ENCODE measurements at regions not wholly inside any gene's neighbourhood (a gene's known extent, or its start where the extent isn't known, plus 50 kb on each side); places are given as distances from the start of the nearest gene placed in this dataset.
A peak's percentile ranks its signal among the peaks of the same experiment; 100 is the strongest.

DNA sequence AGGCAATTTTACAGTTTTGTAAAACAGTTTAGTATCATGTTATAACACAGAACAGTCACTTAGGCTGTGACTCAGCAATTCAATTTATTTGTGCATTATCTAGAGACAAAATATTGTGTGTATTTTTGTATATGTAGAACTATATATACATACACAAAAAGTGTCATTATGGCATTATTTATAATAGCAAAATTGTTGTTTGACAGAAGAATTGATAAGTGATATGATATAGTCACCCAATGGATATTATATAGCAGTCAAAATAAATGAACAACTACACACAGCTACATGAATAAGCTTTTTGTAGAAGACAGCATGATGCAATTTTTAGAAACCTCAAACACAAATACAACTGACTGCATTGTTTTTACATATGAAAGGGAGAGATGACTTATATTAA, 334.0 kb downstream of the TRIB2 start:
- Mint-ChIP-seq H3K4me3 (no peak overlapping the region), H3K9me3 (no peaks in the 10 kb centered on the region), H3K27ac (peak overlapping the region; percentile 63), H3K4me1 (ENCODE audit: low read depth) (no peaks in the 10 kb centered on the region), H3K27me3 (ENCODE audit: low read depth) (peaks cover 30% of the 10 kb centered on the region), H3K36me3 (ENCODE audit: insufficient read depth in 2 of 2) (no peaks in the 10 kb centered on the region)
- DNase-seq (no peak), ATAC-seq (replicated peaks in 1 of 2) (no peak)

DNA sequence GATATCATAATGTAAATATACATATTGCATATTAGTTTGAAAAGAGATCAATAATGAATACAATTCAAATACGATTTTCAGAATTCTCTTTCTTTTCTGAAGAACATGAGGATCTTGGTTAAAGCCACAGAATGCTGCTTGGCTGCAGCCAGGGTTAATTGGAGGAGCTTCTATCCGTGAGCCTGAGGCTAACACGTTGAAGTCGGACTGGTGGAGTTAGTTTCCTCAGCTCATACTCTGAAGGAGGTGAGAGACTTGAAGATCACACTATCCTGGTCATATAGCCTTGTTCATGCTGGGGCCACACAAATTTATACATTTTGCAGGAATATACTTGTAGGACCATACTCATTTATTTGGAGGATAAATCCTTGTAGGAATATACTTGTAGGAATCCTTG, 335.8 kb downstream of the TRIB2 start:
- peaks cover 21% of the 10 kb centered on the region for H3K27me3 Mint-ChIP-seq (ENCODE audit: low read depth)
- no peaks in the 10 kb centered on the region for H3K4me1 Mint-ChIP-seq (ENCODE audit: low read depth)

DNA sequence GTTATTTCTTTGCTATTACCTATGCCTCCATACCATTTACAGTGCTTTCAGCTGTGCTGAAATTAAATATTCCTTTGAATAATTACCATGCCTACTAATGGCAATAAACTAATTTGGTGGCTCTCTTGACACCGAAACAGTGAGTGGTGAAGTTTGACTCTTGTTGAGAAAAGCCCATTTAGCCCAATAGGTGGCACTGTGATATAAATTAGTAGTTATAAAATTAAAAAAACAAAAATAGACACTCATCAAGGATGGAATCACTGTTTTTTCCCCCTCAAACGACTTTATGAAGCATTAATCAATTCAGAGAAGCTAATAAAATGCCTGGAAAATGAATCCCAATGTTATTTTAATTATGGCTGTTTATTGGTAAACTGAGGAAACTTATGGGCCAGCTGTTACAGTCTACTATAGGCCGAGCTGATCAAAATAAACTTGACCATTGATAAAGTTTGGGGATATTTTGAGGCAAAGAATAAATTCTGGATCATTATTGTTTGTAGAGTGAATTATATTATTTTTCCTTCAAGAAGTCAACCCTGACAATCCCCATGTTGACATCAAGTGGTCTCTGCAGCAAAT, 339.6 kb downstream of the TRIB2 start:
- Mint-ChIP-seq H3K27me3 (ENCODE audit: low read depth) (peaks cover 25% of the 10 kb centered on the region), H3K4me3 (no peak overlapping the region), H3K36me3 (ENCODE audit: insufficient read depth in 2 of 2) (no peaks in the 10 kb centered on the region), H3K9me3 (no peaks in the 10 kb centered on the region), H3K27ac (no peak overlapping the region), H3K4me1 (ENCODE audit: low read depth) (no peaks in the 10 kb centered on the region)
- DNase-seq = no peak
- ATAC-seq (replicated peaks in 1 of 2) = no peak

More for the DNA sequence above, 335.8 kb downstream of the TRIB2 start:
- no peak for ATAC-seq (replicated peaks in 1 of 2)
- Mint-ChIP-seq H3K36me3 (ENCODE audit: insufficient read depth in 2 of 2) (no peaks in the 10 kb centered on the region), H3K27ac (no peak overlapping the region), H3K4me3 (no peak overlapping the region), H3K9me3 (no peaks in the 10 kb centered on the region)
- no peak for DNase-seq

DNA sequence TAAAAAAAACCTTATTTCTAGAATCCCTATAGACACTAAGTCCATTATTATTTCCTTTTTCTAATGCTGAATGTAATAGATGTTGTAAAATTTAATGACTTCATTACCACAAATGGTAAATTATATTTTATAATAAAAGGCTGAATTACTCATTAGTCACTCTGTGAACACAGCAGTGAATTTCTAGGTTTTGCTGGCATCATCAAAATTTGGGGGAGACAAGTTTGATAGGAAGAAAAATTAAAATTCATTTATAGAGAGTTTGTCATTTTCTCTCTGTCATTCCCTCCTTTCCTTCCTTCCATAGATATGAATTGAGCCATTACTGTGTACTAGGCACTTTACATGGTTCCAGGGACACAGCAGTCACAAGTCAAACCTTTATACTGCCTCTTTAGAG, 340.9 kb downstream of the TRIB2 start:
- Mint-ChIP-seq H3K36me3 (ENCODE audit: insufficient read depth in 2 of 2) (no peaks in the 10 kb centered on the region), H3K4me1 (ENCODE audit: low read depth) (no peaks in the 10 kb centered on the region), H3K9me3 (no peaks in the 10 kb centered on the region), H3K4me3 (no peak overlapping the region), H3K27me3 (ENCODE audit: low read depth) (peaks cover 25% of the 10 kb centered on the region), H3K27ac (no peak overlapping the region)
- no peak for DNase-seq
- no peak for ATAC-seq (replicated peaks in 1 of 2)

DNA sequence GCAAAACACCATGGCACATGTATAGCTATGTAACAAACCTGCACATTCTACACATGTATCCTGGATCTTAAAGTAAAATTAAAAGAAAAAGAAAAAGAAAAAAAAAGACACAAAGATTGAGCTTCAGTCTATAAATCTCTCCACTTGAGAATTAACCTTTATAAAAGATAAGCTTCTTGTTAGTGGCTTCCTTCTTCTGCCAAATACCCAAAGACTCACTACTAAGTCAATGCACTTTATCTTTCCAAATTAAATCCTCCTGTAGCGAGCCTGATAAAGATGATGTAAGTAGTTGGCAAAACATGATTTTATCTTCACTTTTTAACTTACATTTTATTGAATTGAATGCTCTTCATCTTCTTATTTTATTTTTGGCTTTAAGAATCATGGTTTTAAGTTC, 349.9 kb downstream of the TRIB2 start:
- Mint-ChIP-seq H3K4me1 (ENCODE audit: low read depth) (no peaks in the 10 kb centered on the region), H3K27ac (no peak overlapping the region), H3K36me3 (ENCODE audit: insufficient read depth in 2 of 2) (no peaks in the 10 kb centered on the region)

DNA sequence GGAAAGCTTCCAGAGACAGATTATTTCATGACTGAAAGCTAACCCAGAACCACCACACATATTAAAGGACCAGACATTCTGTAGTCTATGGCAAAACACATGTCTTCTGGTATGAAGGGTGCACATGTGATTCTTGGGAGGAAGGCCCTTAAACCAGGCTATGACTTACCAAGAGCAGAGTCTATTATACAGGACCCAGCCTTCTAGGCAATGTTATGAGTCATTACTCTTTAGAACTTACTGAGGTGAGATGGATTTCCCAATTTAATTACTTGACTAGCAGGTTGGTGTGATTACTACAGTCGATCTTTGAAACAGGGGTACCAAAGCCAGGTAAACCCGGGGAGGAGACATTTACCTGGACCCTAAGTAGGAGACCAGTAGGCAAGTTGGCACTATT, 350.8 kb downstream of the TRIB2 start:
- DNase-seq (no peak), ATAC-seq (replicated peaks in 1 of 2) (no peak)
- Mint-ChIP-seq H3K4me3 (no peak overlapping the region), H3K36me3 (ENCODE audit: insufficient read depth in 2 of 2) (no peaks in the 10 kb centered on the region), H3K27ac (no peak overlapping the region), H3K9me3 (no peaks in the 10 kb centered on the region), H3K27me3 (ENCODE audit: low read depth) (peaks cover 23% of the 10 kb centered on the region), H3K4me1 (ENCODE audit: low read depth) (no peaks in the 10 kb centered on the region)

More for the DNA sequence above, 349.9 kb downstream of the TRIB2 start:
- ATAC-seq (replicated peaks in 1 of 2) (no peak), DNase-seq (no peak)
- Mint-ChIP-seq H3K4me3 (no peak overlapping the region), H3K9me3 (no peaks in the 10 kb centered on the region), H3K27me3 (ENCODE audit: low read depth) (peaks cover 23% of the 10 kb centered on the region)

DNA sequence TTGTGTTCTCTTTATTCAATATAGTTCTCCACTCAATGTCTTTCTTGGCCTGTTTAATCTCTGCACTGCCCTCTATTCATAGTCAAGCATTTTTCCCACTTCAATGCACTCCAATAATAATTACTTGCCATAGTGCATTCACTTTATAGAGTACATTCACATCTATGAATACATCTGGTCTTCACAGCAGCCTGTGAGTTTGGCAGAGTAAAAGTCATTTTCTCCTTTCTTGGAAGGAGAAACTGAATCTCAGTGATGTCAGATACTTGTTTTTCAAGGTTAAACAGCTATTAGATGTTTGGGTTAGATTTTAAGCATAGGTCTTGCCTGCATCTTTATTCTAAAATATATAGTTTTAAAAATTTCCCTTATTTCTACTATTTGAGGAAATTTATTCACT, 373.2 kb downstream of the TRIB2 start:
- Mint-ChIP-seq H3K27ac (no peak overlapping the region), H3K4me1 (ENCODE audit: low read depth) (no peaks in the 10 kb centered on the region), H3K27me3 (ENCODE audit: low read depth) (peaks cover 21% of the 10 kb centered on the region), H3K36me3 (ENCODE audit: insufficient read depth in 2 of 2) (no peaks in the 10 kb centered on the region), H3K4me3 (no peak overlapping the region), H3K9me3 (no peaks in the 10 kb centered on the region)
- ATAC-seq (replicated peaks in 1 of 2) (no peak), DNase-seq (no peak)

DNA sequence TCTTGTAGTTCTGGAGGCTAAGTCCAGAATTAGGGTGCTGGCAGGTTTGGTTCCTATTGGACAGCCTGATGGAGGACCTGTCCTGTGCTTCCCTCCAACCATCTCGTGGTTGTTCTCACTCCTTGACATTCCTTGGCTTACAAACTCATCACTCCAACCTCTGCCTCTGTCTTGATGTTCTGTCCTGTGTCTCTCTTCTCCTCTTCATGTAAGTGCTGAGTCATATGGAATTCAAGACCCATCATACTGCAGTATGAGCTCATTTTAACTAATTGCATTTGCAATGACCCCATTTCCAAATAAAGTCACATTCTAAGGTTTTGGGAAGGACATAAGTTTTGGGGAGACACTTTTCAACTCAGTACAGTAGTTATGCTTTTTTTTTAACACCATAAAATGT, 374.7 kb downstream of the TRIB2 start:
- Mint-ChIP-seq H3K27me3 (ENCODE audit: low read depth) (peaks cover 30% of the 10 kb centered on the region), H3K27ac (no peak overlapping the region), H3K36me3 (ENCODE audit: insufficient read depth in 2 of 2) (no peaks in the 10 kb centered on the region), H3K4me3 (no peak overlapping the region), H3K4me1 (ENCODE audit: low read depth) (no peaks in the 10 kb centered on the region), H3K9me3 (no peaks in the 10 kb centered on the region)
- DNase-seq (no peak), ATAC-seq (replicated peaks in 1 of 2) (no peak)

DNA sequence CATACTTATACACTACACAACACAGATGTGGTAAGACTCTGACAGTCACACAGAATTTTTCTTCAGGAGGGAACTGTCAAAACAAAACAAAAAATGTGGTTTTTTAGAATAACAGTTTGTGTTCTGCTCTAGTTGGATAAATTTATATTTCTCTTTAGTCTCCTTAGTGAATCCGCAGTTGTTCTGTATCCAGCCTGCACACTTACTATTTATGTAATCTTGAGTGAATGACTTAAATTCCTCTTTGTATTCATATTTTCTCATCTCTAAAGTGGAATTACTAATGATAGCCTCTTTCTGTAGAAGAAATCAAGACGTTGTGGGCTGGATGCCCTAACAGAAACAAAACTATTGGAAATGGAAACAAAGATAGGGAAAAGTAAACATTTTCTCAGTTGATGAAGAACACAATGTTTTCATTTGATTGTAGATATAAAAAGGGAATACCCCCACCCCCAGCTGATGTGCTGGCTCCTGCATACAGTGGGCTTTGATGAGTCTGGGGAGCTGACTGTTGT, 375.2 kb downstream of the TRIB2 start:
- Mint-ChIP-seq H3K36me3 (ENCODE audit: insufficient read depth in 2 of 2) (no peaks in the 10 kb centered on the region), H3K4me3 (no peak overlapping the region), H3K9me3 (no peaks in the 10 kb centered on the region), H3K4me1 (ENCODE audit: low read depth) (no peaks in the 10 kb centered on the region), H3K27ac (no peak overlapping the region), H3K27me3 (ENCODE audit: low read depth) (peaks cover 30% of the 10 kb centered on the region)
- DNase-seq = no peak
- no peak for ATAC-seq (replicated peaks in 1 of 2)

DNA sequence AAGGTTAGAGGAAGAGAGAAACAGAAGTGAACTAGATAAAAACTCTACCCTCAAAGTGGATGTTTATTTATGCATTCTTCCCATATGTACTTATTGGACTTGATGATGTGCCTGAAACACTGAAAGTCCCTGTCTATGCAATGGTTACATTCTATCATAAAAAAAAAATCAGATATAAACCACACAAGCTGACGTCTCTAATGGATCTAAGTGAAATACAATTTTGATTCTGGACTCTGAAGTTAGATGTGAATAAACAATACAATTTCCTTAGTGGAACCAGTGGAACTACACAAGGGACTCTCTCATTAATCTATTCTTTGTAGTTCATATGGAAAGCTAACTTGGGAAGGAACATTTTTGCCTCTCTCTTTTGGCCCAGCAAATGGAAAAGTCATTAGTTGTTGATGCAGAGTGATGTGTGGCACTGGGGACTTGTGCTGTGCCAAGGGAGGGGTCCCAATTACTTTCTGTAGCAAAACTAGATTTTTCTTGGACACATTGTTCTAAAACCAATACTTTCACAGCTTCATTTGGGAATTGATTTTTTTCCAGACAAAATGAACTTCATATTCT, 376.8 kb downstream of the TRIB2 start:
- H3K36me3 Mint-ChIP-seq (ENCODE audit: insufficient read depth in 2 of 2) = no peaks in the 10 kb centered on the region
- no peak overlapping the region for H3K4me3 Mint-ChIP-seq
- no peaks in the 10 kb centered on the region for H3K9me3 Mint-ChIP-seq
- ATAC-seq (replicated peaks in 1 of 2) (no peak), DNase-seq (no peak)
- no peak overlapping the region for H3K27ac Mint-ChIP-seq
- H3K27me3 Mint-ChIP-seq (ENCODE audit: low read depth) = peaks cover 36% of the 10 kb centered on the region
- no peaks in the 10 kb centered on the region for H3K4me1 Mint-ChIP-seq (ENCODE audit: low read depth)

DNA sequence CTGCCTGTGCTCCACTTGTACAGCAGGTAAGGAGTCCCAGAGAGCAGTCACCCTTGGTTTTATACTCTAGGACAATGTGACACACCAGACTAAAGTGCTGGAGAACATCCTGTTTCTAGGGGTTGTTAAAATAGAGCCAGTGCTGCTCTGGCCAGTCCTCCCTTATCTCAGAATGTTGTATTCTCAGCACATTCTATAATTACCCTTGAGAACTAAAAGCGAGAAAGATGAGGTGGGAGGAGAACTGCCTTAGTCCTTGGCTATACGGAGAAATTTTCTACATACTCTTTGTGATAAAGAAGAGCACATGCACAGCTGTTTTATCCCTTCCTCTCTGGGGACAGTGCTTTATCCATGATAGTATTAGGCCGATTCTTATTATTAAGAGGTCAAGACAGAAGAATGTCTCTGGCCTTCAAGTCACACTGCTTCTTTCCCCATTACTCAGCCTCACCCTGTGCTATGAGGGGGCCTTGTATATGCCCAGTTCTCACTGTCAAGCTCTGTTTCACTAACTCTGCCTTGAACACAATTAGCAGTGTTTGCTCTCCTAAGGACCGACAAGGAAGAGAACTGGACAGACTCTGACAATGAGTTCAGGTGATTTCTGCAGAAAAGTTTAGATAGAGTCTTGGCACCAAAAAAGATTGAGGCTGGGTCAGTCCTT, 385.8 kb downstream of the TRIB2 start:
- H3K9me3 Mint-ChIP-seq = peaks cover 7% of the 10 kb centered on the region in 2 donors
- ATAC-seq (replicated peaks in 1 of 2) (no peak), DNase-seq (no peak)
- no peak overlapping the region for H3K27ac Mint-ChIP-seq
- peaks cover 3% of the 10 kb centered on the region in 2 donors for H3K36me3 Mint-ChIP-seq (ENCODE audit: insufficient read depth in 2 of 2)
- no peaks in the 10 kb centered on the region for H3K4me1 Mint-ChIP-seq (ENCODE audit: low read depth)
- peaks cover 23% of the 10 kb centered on the region for H3K27me3 Mint-ChIP-seq (ENCODE audit: low read depth)
- H3K4me3 Mint-ChIP-seq = no peak overlapping the region

DNA sequence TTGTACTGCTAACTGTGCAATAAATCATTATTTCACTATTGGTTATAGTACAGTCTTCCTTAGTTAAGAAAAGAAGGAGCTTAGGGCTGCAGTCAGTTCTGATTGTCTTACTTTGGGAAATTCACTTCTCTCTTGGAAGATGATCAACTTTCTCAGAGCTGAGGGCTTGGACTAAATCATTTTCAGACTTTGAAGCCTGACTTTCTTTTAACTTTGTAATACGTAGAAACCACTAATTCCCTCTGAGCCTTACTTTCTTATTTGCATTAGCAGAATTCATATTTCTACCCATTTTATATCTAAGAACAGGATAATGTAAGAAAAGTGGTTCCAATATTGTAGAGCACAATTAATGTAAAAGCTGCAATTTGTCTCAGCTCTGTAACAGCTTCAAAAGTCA, 386.4 kb downstream of the TRIB2 start:
- no peak overlapping the region for H3K4me3 Mint-ChIP-seq
- peaks cover 17% of the 10 kb centered on the region for H3K27me3 Mint-ChIP-seq (ENCODE audit: low read depth)
- H3K4me1 Mint-ChIP-seq (ENCODE audit: low read depth) = no peaks in the 10 kb centered on the region
- H3K27ac Mint-ChIP-seq = no peak overlapping the region
- H3K36me3 Mint-ChIP-seq (ENCODE audit: insufficient read depth in 2 of 2) = peaks cover 3% of the 10 kb centered on the region in 2 donors
- ATAC-seq (replicated peaks in 1 of 2) (no peak), DNase-seq (no peak)
- peaks cover 7% of the 10 kb centered on the region in 2 donors for H3K9me3 Mint-ChIP-seq

DNA sequence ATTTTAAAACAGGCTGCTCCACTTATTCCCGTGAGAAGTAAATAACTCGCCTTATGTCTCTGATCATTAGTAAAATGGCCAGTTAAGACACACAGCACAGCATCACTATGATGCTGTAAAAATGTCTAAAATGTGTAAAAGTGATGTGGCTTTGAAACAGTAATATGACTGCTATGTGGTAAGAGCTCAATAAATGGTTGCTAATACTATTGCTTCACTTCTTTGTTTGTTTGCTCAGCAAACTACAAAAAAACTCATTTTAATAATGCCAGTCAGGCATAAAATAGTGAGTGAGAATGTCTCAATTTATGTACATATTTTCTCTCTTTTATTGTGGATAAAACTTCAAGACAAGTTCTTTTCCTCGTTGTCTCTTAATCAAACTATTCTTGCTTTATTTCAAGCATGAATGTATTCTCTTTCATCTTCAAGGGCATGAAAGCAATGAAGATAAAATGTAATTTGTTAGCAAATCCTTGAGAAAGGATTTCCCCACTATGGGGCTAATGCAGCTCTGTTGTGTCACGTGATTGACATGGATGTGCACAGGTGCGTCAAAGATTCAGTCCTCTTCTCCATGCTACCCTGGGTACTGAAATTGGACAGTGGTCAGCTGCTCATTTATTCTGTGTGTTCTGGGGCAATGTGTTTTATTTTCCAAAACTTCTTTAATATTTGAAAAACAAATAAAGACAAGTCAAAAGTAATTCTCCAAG, 387.2 kb downstream of the TRIB2 start:
- H3K36me3 Mint-ChIP-seq (ENCODE audit: insufficient read depth in 2 of 2) = peaks cover 3% of the 10 kb centered on the region in 2 donors
- no peak for ATAC-seq (replicated peaks in 1 of 2)

More for the DNA sequence above, 387.2 kb downstream of the TRIB2 start:
- Mint-ChIP-seq H3K4me1 (ENCODE audit: low read depth) (no peaks in the 10 kb centered on the region), H3K9me3 (peaks cover 7% of the 10 kb centered on the region in 2 donors), H3K4me3 (no peak overlapping the region), H3K27ac (no peak overlapping the region), H3K27me3 (ENCODE audit: low read depth) (peaks cover 17% of the 10 kb centered on the region)
- no peak for DNase-seq
